ENCODE measurements at regions not wholly inside any gene's neighbourhood (a gene's known extent, or its start where the extent isn't known, plus 50 kb on each side); places are given as distances from the start of the nearest gene placed in this dataset.

DNA sequence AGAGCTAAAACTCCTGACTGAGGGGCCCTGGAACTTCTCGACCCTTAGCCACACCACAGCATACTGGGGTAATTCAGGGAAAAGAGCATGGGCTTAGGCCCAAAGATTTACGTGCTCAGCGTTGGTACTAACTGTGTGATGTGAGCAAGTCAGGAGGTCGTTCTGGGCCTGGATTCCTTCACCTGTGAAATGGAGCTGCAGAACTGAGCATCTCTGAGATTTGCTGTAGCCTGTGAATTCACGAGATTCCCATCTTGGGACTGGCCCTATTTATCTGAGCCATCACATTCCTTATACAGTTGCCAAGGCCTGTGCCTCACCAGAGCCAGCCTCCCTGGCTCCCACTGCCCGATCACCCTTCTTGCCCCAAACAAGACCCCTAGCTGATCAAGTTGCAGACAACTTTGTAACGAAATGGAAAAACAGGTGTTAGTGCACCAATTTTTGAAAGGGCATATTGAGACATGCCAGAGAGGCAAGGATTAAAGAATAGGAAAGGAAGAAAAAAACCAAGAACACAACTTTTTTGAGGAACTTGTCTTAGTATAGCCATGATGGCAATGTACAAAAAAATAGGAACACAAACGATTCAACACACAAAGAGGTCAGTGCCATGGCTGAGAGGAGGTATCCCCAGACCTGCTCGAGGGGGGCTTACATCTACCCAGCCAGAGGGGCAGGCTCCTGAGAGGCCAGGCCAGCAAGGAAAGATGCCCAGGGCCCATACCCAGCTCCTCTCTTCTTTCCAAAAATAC lies 323.0 kb upstream of the JARID2 start:
- Histone ChIP-seq H3K4me3 (no peak overlapping the region), H3K9me3 (no peaks in the 10 kb centered on the region), H3K4me1 (peaks cover 11 to 48% (median 32%) of the 10 kb centered on the region in 4 donors), H3K27me3 (no peaks in the 10 kb centered on the region), H3K27ac (peak overlapping the region in 3 of 5 donors; percentile 53 to 83 (median 73)), H3K36me3 (no peaks in the 10 kb centered on the region)
- intact Hi-C loops (cut with DNase I; ENCODE audit: low total_unique reads) = no loop called here
- no peak for DNase-seq
- TF ChIP-seq, protein P1, sequence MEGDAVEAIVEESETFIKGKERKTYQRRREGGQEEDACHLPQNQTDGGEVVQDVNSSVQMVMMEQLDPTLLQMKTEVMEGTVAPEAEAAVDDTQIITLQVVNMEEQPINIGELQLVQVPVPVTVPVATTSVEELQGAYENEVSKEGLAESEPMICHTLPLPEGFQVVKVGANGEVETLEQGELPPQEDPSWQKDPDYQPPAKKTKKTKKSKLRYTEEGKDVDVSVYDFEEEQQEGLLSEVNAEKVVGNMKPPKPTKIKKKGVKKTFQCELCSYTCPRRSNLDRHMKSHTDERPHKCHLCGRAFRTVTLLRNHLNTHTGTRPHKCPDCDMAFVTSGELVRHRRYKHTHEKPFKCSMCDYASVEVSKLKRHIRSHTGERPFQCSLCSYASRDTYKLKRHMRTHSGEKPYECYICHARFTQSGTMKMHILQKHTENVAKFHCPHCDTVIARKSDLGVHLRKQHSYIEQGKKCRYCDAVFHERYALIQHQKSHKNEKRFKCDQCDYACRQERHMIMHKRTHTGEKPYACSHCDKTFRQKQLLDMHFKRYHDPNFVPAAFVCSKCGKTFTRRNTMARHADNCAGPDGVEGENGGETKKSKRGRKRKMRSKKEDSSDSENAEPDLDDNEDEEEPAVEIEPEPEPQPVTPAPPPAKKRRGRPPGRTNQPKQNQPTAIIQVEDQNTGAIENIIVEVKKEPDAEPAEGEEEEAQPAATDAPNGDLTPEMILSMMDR (IDR thresholded peaks at IDR 0.05) = no peak
- TF ChIP-seq POLR2AphosphoS5 (IDR thresholded peaks at IDR 0.05) (no peak), EP300 (IDR thresholded peaks at IDR 0.05) (no peak), POLR2A (IDR thresholded peaks at IDR 0.05) (no peak)
- 80 to 88% (median 86%) methylated on average over 9 of the region's 9 CpGs for WGBS, 5 donors

DNA sequence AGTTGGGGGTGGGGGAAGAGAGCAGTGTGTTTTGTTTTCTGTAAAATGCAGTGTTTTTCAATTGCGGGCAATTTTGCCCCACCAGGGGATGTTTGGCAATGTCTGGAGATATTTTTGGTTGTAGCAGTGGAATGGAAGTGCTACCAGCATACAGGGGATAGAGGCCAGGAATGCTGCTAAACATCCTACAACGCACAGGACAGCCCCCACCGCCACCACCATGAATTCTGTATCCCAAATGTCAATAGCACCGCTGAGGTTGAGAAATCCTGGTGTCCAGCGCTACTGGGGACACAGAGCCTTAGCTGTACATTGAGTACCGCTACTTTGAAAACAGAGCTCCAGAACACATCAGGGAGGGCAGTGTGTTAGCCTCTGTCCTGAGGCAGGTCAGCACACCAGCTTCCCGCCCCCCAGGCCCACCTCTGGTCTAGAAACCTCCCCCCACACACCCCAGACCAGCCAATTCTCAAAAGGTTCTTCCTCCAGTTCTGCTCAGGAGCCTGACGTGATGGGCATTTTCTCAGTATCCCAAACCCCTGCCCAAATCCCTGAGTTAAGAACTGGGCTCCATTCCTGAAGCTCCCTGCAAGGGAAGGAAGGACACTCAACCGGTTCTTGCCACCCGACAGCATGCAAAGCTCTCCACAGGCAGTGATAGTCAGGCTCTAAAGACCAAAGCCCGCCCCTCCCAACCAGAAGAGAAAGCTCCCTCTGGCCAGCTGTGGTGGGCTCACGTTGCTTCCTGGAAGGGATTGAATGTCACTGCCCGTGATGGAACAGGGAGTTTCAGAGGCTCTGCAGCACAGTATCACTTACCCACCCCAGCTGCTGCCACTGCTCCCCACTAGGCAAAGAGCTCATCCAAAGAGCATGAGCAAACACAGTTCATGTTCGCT lies 321.5 kb upstream of the JARID2 start:
- H3K36me3 ChIP-seq = no peaks in the 10 kb centered on the region
- WGBS, 5 donors = 73 to 86% (median 77%) methylated on average over 13 to 14 of the region's 14 CpGs
- TF ChIP-seq POLR2AphosphoS5 (IDR thresholded peaks at IDR 0.05) (no peak), POLR2A (IDR thresholded peaks at IDR 0.05) (no peak), EP300 (IDR thresholded peaks at IDR 0.05) (no peak)
- TF ChIP-seq, protein P1 (IDR thresholded peaks at IDR 0.05) = no peak
- no peaks in the 10 kb centered on the region for H3K9me3 ChIP-seq
- intact Hi-C loops (cut with DNase I; ENCODE audit: low total_unique reads) = no loop called here
- peak overlapping the region in 1 of 5 donors; percentile 53 for H3K27ac ChIP-seq
- H3K27me3 ChIP-seq = no peaks in the 10 kb centered on the region
- no peak overlapping the region for H3K4me3 ChIP-seq
- peaks cover 11 to 51% (median 30%) of the 10 kb centered on the region in 4 donors for H3K4me1 ChIP-seq
- peak in 1 of 2 donors; percentile 67 for DNase-seq

DNA sequence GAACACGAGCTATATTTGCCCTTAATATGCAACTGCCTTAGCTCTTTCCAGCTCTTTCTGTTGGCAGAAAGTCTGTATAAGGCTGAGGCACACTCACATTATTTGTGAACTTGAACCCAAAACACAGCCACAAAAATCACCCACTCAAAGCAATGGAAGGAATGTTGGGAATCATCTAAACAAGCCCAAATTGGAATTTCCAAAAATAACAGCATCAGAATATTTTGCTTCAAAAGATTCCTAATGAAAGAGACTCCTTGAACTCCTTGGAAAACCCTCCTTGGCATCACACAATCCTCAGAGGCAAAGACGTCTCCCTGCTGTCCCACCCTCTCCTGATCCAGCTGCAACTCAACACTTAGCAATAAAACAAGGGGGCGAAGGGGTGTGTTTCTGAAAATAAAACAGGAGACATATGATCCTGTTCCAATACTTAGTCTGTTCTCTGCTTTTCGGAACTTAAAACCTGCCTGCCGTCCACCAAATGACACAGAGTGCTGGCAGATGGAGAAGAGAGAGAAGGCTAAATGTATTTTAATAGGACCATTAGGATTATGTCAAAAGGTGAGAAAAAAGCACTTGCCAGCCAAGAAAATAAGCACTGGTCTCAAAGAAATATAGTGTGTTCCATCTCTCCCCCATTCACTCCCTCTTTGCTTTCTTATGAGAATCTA lies 320.7 kb upstream of the JARID2 start:
- H3K27ac ChIP-seq = peak overlapping the region in 3 of 5 donors; percentile 23 to 53 (median 41)
- H3K9me3 ChIP-seq = no peaks in the 10 kb centered on the region
- H3K36me3 ChIP-seq = no peaks in the 10 kb centered on the region
- intact Hi-C loops (cut with DNase I; ENCODE audit: low total_unique reads) = no loop called here
- H3K27me3 ChIP-seq = no peaks in the 10 kb centered on the region
- no peak overlapping the region for H3K4me3 ChIP-seq
- DNase-seq = no peak
- TF ChIP-seq, protein P1 (IDR thresholded peaks at IDR 0.05) = no peak
- TF ChIP-seq POLR2A (IDR thresholded peaks at IDR 0.05) = no peak
- no peak for TF ChIP-seq POLR2AphosphoS5 (IDR thresholded peaks at IDR 0.05)
- TF ChIP-seq EP300 (IDR thresholded peaks at IDR 0.05) = no peak
- 54 to 73% (median 65%) methylated on average over 5 of the region's 5 CpGs for WGBS, 5 donors
- H3K4me1 ChIP-seq = peaks cover 11 to 57% (median 30%) of the 10 kb centered on the region in 4 donors

DNA sequence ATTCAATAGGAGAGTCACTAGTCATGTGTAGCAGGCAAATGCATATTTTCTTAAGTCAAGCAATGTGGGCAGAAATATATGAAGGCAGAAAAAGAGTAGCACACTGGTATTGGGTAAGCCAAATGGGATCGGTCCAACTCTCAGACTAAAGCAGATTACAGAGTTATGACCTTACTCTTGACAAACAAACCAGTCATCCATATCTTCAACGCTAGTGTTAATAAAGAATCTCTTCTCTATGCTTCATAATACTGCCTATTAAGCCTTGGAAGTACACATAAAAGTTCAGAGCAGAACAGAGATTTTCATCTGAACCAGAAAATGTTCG lies 320.2 kb upstream of the JARID2 start:
- no peak for DNase-seq
- peak overlapping the region in 3 of 5 donors; percentile 41 to 62 (median 53) for H3K27ac ChIP-seq
- peaks cover 11 to 55% (median 30%) of the 10 kb centered on the region in 4 donors for H3K4me1 ChIP-seq
- H3K4me3 ChIP-seq = no peak overlapping the region
- TF ChIP-seq, protein P1 (IDR thresholded peaks at IDR 0.05) = no peak
- TF ChIP-seq POLR2A (IDR thresholded peaks at IDR 0.05) (no peak), EP300 (IDR thresholded peaks at IDR 0.05) (no peak), POLR2AphosphoS5 (IDR thresholded peaks at IDR 0.05) (peak in 1 of 3 donors; percentile 52)
- no peaks in the 10 kb centered on the region for H3K9me3 ChIP-seq
- WGBS, 5 donors = 21 to 36% (median 29%) methylated on average over 3 of the region's 3 CpGs
- H3K36me3 ChIP-seq = no peaks in the 10 kb centered on the region
- H3K27me3 ChIP-seq = no peaks in the 10 kb centered on the region
- intact Hi-C loops (cut with DNase I; ENCODE audit: low total_unique reads) = no loop called here
